Stimulated activated CD8-positive, alpha-beta memory T cell treated with anti-CD3 and anti-CD28 coated beads, Interleukin-2, amount 100 ng/mL, for 48 hours (primary cell): ENCODE measurements at regions not wholly inside any gene's neighbourhood (a gene's known extent, or its start where the extent isn't known, plus 50 kb on each side); places are given as distances from the start of the nearest gene placed in this dataset.

Experiments
- DNase-seq, 2 donors: peaks; one replicate each; pipeline ENCODE4 v3.0.0-alpha.2; 2020; ENCODE audit warnings: low read depth in 2 of 2

GRCh38 chr3:8253201-8253600 lies 248.4 kb upstream of the LMCD1 start:
- DNase-seq: no peak

- no peak for DNase-seq
These were observed 247.1 kb upstream of the LMCD1 start for GRCh38 chr3:8254489-8254888.

- no peak for DNase-seq
These were observed 245.9 kb upstream of the LMCD1 start for GRCh38 chr3:8255725-8256124.

GRCh38 chr3:8256441-8257071 lies 245.1 kb upstream of the LMCD1 start:
- no peak for DNase-seq

DNA sequence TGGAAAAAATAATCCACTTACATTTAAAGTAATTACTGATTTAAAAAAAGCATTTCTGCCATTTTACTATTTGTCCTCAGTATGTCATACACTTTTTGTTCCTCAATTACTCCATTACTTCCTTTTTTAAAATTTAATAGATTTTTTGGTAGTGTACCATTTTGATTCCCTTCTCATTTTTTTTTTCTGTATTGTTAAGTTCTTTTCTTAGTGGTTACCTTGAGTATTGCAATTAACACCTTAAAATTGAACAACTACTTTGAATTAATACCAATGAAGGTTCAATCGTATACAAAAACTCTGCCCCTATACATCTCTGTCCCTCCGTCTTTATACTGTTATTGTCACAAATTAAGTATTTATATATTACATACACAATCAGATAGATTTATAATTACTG lies 240.6 kb upstream of the LMCD1 start:
- DNase-seq: no peak

DNA sequence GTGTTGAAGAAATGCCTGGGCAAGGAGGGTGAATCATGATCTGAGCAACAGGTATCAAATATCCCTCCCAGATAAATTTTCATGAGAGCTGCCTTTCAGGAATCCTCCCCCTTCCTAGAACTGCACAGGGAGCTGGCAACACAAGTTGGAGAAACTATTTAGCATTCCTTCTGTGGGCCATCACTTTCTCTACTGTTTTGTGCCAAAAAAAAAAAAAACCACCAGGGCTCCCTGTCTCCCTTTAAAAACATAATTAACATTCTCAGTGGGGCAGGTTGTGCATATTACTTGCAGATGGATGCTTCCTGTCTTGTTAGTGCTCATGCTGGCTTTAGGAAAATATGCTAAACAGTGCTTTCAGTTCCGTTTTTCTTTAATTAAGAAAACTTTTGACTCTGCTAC lies 234.9 kb upstream of the LMCD1 start:
- DNase-seq: no peak

- no peak for DNase-seq
These were observed 228.1 kb upstream of the LMCD1 start for GRCh38 chr3:8273479-8273878.

DNA sequence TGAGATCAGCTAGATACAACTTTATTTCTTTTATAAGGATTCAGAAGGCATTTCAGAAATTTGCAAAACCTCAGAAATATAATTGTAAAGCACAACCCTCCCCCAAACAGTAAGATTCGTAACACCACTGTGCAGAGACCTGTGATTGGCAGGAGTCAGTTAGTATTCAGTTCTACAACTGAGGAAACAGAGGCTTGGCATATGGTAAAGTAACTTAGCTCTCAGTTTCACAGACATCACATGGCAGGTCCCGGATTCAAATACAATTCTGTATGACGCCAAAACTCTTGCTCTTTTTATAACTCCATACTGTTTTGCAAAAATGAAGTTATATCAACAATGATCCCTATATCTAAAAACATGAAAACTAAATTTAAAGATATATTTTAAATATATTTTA lies 225.6 kb upstream of the LMCD1 start:
- no peak for DNase-seq

DNA sequence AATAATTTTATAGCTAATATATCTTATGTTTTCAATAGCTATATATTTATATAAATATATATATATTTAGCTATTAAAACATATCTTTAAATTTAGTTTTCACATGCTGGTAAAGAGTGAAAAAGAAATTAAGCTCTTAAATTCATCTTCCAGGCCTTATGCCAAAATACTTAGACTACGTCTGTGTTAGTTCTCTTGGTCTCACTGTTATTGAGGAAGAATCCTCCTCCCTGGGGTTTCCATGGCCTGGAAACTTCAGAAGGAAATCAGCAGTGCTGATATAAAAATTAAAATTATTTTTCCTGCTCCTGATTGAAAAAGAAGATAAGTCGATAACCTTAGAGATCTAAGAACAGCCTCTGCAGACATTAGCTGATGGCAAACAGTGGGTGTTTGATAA lies 225.1 kb upstream of the LMCD1 start:
- no peak for DNase-seq

- DNase-seq: no peak
These were observed 223.2 kb upstream of the LMCD1 start for GRCh38 chr3:8278448-8278847.

DNA sequence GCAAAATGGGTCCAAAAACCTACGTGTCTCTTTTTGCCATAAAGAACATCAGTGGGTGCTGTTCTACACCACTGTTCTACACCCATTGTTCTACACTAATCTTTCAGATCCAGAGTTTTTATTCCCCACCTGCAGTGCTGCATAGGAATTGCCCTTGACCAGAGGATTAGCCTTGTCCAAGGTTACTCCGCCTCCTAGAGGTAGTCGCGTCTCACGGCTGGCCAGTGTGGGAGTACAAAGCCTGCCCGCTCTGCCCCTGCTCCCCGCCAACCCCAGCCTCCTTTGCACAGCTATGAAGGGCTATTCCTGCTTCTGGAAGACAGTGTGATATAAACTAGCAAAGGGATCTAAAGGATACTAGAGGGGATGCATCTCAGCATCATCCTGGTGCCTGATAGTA lies 222.1 kb upstream of the LMCD1 start:
- no peak for DNase-seq

DNA sequence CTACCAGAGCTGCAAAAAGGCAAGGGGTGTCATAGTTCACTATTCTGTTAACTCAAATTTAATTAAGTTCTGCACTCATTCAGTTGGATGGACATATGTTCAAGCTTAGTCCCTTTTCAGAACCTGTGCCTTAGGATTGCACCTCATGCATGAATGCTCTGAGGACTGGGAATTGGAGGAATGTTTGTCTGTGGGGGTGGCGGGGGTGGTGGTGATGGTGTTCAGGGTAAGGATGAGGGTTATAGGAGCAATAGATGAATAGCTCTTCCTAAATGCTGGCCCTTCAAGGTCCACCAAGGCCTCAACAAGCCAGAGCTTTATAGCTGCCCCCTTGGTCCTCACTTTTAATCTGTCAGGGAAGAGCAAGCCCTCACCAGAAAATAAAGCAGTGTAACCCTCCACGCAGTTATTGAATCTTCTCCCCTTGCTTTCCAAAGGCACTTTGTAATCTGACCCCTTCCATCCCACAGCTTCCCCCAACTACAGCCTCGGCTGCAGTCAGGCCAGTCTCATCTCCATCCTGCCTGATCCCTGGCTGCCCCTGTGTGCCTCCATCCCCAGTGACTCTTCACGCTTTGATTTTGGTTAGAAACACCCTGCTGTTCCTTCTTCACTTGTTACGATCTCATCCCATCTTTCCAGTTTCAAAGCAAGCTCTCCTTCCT lies 221.6 kb upstream of the LMCD1 start:
- DNase-seq: no peak

DNA sequence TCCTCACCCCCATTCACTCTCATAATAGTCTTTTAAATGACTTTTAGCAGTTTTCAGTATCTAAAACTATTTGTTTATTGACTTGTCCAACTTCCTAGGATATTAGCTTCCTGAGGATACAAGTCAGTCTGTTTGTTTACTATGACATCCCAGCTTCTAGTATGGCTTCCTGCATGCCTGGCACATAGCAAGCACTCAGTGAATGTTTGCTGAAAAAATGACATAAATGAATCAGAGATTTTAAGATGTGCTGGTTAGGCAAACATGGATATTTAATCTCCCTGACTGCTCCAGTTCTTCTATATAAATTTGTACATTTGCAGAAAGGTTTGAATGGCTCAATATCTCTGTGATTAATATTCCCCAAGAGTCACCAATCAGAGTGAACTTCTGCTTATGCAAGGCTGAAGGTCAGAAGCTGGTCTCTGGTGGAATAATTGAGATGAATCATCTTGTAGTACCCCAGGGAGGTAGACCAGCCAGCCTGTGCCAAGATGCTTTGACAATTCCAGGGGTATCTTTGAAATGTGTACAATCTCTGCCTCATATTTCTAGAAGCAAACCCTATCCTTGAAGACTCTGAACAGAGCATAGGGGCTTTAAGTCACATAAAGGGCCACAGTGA lies 219.0 kb upstream of the LMCD1 start:
- DNase-seq: no peak

DNA sequence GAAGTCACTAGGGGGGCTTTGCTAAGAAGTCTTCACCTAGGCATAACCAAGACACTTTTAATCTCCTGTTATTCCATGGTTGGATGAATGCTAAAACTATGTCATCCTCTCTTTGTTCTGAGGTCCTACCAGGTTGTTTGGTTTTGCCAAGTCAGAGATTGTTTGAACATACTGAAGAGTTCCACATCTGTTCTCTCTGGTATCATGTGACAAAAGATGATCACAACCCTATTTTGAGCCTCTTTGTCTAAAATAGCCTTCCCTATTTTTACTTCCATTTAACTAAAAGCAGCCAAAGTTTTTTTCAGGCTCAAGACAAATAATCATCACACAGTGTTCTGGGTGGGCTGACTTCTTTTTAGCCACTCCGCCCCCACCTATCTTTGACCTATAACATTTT lies 218.4 kb upstream of the LMCD1 start:
- no peak for DNase-seq

DNA sequence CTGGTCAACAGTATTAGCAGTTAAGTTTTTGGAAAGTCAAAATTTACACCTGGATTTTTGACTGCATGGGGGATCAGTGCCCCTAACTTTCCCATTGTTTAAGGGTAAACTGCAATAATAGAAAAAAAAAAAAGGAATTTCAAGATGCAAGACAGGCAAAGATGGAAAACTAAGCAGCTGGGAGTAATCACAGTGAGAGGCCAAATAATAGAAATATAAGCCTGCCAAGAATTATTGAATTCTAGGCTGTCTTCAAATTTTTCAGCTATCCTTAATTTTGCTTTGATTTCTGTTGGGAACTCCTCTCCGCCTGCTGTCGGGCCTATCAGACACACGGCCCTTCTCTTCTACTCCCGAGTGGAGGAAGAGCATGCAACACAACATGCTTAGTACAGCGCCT lies 215.5 kb upstream of the LMCD1 start:
- DNase-seq: no peak

DNA sequence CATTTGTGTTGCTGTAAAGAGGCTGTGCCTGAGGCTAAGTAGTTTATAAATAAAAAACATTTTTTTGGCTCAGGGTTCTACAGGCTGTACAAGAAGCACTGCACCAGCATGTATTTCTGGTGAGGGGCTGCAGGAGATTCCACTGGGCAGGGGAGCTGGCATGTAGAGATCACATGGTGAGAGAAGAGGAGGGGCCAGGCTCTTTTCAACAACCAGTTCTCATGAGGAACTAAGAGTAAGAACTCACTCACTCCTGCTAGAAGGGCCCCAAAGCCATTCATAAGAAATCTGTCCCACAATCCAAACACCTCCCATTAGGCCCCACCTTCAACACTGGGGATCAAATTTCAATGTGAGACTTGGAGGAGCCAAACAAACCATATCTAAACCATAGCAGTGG lies 214.9 kb upstream of the LMCD1 start:
- DNase-seq: no peak

- DNase-seq: no peak
These were observed 211.0 kb upstream of the LMCD1 start for GRCh38 chr3:8290611-8291010.

- no peak for DNase-seq
These were observed 205.2 kb upstream of the LMCD1 start for GRCh38 chr3:8296461-8296860.

GRCh38 chr3:8298021-8298954 lies 203.3 kb upstream of the LMCD1 start:
- no peak for DNase-seq

DNA sequence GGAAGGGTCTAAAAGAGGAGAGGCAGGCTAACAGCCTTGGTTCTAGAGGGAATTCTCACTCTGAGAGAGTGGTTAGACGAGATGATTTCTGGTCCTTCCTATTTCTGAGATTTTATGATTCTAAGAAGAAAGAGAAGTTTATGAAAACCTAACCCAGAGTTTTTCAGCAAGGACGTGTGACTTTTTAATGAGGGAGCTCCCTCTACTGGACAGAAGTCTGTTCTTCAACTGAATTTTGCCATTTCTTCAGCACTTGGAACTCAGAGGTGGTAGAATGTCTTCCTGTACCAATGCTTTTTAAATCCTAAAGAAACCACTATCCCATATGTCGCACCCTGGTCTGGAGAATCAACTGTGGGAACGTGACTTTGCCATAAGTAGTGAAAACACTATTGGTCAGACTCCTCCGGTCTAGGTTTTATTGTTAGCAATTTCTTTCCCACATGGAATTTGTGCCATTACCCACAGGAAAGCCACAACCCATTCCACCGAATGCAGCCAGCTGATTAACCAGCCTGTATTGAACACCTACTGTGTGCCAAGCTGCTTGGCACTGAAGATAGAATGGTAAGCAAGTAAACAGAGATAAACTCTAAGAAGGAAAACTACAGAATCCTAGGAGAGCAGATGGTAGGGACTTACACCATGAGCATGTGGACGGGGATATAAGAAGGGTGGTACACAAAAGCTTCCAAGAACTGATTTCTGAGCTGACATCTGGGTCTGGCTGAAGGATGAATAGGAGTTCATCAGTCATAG lies 199.5 kb upstream of the LMCD1 start:
- DNase-seq: no peak

DNA sequence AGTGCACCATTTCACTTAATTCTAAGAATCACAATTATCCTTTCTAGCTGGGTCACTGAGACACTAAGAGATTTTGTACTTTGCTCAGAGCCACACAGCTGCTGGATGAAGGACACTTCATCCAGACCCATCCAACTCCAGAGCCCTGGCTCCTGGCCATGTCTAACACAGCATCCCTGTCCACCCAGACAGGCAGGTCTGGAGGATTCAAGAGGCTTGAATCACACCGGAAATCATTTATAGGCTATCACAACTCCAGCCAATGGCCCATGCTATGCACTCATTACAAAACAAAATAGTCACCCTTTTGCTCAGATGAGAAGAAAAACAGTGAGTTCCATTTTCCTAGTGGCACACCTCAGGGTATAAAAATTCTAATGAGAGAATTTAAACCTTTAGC lies 198.2 kb upstream of the LMCD1 start:
- DNase-seq: no peak

GRCh38 chr3:8305371-8305770 lies 196.3 kb upstream of the LMCD1 start:
- DNase-seq: no peak
